ENCODE measurements at regions not wholly inside any gene's neighbourhood (a gene's known extent, or its start where the extent isn't known, plus 50 kb on each side); places are given as distances from the start of the nearest gene placed in this dataset.

- no peak for DNase-seq (ENCODE audit: low read depth)
Measured at GRCh38 chr6:165910184-165910966, 247.3 kb upstream of the PDE10A start.

GRCh38 chr6:165906736-165907135, 243.7 kb upstream of the PDE10A start:
- no peak for DNase-seq (ENCODE audit: low read depth)

- no peak for DNase-seq (ENCODE audit: low read depth)
Measured at GRCh38 chr6:165905744-165906143, 242.7 kb upstream of the PDE10A start.

GRCh38 chr6:165900970-165901369, 237.9 kb upstream of the PDE10A start:
- no peak for DNase-seq (ENCODE audit: low read depth)

GRCh38 chr6:165899611-165900010, 236.6 kb upstream of the PDE10A start:
- DNase-seq (ENCODE audit: low read depth): no peak

GRCh38 chr6:165895421-165896165, 232.6 kb upstream of the PDE10A start:
- DNase-seq (ENCODE audit: low read depth): no peak

GRCh38 chr6:165894171-165894825, 231.3 kb upstream of the PDE10A start:
- no peak for DNase-seq (ENCODE audit: low read depth)

GRCh38 chr6:165893431-165893830, 230.4 kb upstream of the PDE10A start:
- no peak for DNase-seq (ENCODE audit: low read depth)

- no peak for DNase-seq (ENCODE audit: low read depth)
Measured at GRCh38 chr6:165891320-165891719, 228.3 kb upstream of the PDE10A start.

GRCh38 chr6:165890404-165890735, 227.3 kb upstream of the PDE10A start:
- no peak for DNase-seq (ENCODE audit: low read depth)

GRCh38 chr6:165889636-165890403, 226.8 kb upstream of the PDE10A start:
- no peak for DNase-seq (ENCODE audit: low read depth)

- no peak for DNase-seq (ENCODE audit: low read depth)
Measured at GRCh38 chr6:165886169-165886568, 223.1 kb upstream of the PDE10A start.

- DNase-seq (ENCODE audit: low read depth): peak; percentile 37
Measured at GRCh38 chr6:165884813-165885765, 222.0 kb upstream of the PDE10A start.

- DNase-seq (ENCODE audit: low read depth): no peak
Measured at GRCh38 chr6:165883851-165884640, 221.0 kb upstream of the PDE10A start.

GRCh38 chr6:165881806-165882205, 218.8 kb upstream of the PDE10A start:
- no peak for DNase-seq (ENCODE audit: low read depth)

GRCh38 chr6:165880686-165881085, 217.6 kb upstream of the PDE10A start:
- no peak for DNase-seq (ENCODE audit: low read depth)

GRCh38 chr6:165877773-165878172, 214.7 kb upstream of the PDE10A start:
- no peak for DNase-seq (ENCODE audit: low read depth)

GRCh38 chr6:165877192-165877591, 214.2 kb upstream of the PDE10A start:
- DNase-seq (ENCODE audit: low read depth): no peak

- no peak for DNase-seq (ENCODE audit: low read depth)
Measured at GRCh38 chr6:165876588-165876987, 213.5 kb upstream of the PDE10A start.

GRCh38 chr6:165875946-165876345, 212.9 kb upstream of the PDE10A start:
- DNase-seq (ENCODE audit: low read depth): no peak

Data from T follicular helper cell (primary cell).